KG1 (cell line): ENCODE measurements at regions not wholly inside any gene's neighbourhood (a gene's known extent, or its start where the extent isn't known, plus 50 kb on each side); places are given as distances from the start of the nearest gene placed in this dataset.

Experiments used
- DNase-seq: peaks from one replicate; lab custom pipeline; 2025; lab: John Stamatoyannopoulos, UW

GRCh38 chr5:123755653-123756317 is 243.8 kb downstream of the CSNK1G3 start:
- no peak for DNase-seq

- DNase-seq: no peak
These were observed 242.9 kb downstream of the CSNK1G3 start for GRCh38 chr5:123754908-123755307.

- no peak for DNase-seq
These were observed 242.2 kb downstream of the CSNK1G3 start for GRCh38 chr5:123753937-123754891.

- DNase-seq: no peak
These were observed 241.4 kb downstream of the CSNK1G3 start for GRCh38 chr5:123753180-123753936.

GRCh38 chr5:123752552-123753179 is 240.7 kb downstream of the CSNK1G3 start:
- no peak for DNase-seq

GRCh38 chr5:123751670-123752069 is 239.7 kb downstream of the CSNK1G3 start:
- DNase-seq: no peak

- DNase-seq: no peak
These were observed 236.3 kb downstream of the CSNK1G3 start for GRCh38 chr5:123748239-123748638.

GRCh38 chr5:123746683-123747360 is 234.8 kb downstream of the CSNK1G3 start:
- DNase-seq: no peak

GRCh38 chr5:123743990-123744583 is 232.1 kb downstream of the CSNK1G3 start:
- DNase-seq: no peak

- no peak for DNase-seq
These were observed 223.4 kb downstream of the CSNK1G3 start for GRCh38 chr5:123735384-123735783.

GRCh38 chr5:123732257-123732656 is 220.3 kb downstream of the CSNK1G3 start:
- DNase-seq: no peak

- no peak for DNase-seq
These were observed 210.5 kb downstream of the CSNK1G3 start for GRCh38 chr5:123722451-123722850.

GRCh38 chr5:123721675-123722276 is 209.8 kb downstream of the CSNK1G3 start:
- no peak for DNase-seq

GRCh38 chr5:123720955-123721354 is 209.0 kb downstream of the CSNK1G3 start:
- no peak for DNase-seq

GRCh38 chr5:123720339-123720738 is 208.4 kb downstream of the CSNK1G3 start:
- no peak for DNase-seq

- DNase-seq: no peak
These were observed 207.0 kb downstream of the CSNK1G3 start for GRCh38 chr5:123719004-123719403.

GRCh38 chr5:123718238-123718637 is 206.3 kb downstream of the CSNK1G3 start:
- no peak for DNase-seq

- no peak for DNase-seq
These were observed 205.2 kb downstream of the CSNK1G3 start for GRCh38 chr5:123717139-123717538.

GRCh38 chr5:123710031-123710430 is 198.1 kb downstream of the CSNK1G3 start:
- DNase-seq: no peak

GRCh38 chr5:123709422-123709821 is 197.4 kb downstream of the CSNK1G3 start:
- DNase-seq: no peak
